Trophoblast cell (in vitro differentiated cells and primary cell): ENCODE measurements at regions not wholly inside any gene's neighbourhood (a gene's known extent, or its start where the extent isn't known, plus 50 kb on each side); places are given as distances from the start of the nearest gene placed in this dataset.

Source experiments
- DNase-seq, 2 donors: peaks; one replicate each; pipeline ENCODE4 v3.0.0-alpha.2; 2016
- H2AFZ ChIP-seq: 2 replicates; pipeline ENCODE4 v1.6.1; 2013; ENCODE audit warnings: low read length, moderate library complexity, mild to moderate bottlenecking; ENCODE audit not compliant: insufficient read depth, poor library complexity
- H2AK5ac ChIP-seq: 2 replicates; pipeline ENCODE4 v1.6.1; 2013; ENCODE audit warnings: mild to moderate bottlenecking, low read length
- H2BK120ac ChIP-seq: 2 replicates; pipeline ENCODE4 v1.6.1; 2013; ENCODE audit warnings: low read length, mild to moderate bottlenecking, moderate library complexity; ENCODE audit not compliant: insufficient read depth, poor library complexity
- H2BK12ac ChIP-seq: 2 replicates; pipeline ENCODE4 v1.6.1; 2013; ENCODE audit warnings: mild to moderate bottlenecking, low read length, moderate library complexity
- H2BK5ac ChIP-seq: 2 replicates; pipeline ENCODE4 v1.6.1; 2013; ENCODE audit warnings: low read length, low read depth, moderate library complexity, mild to moderate bottlenecking; ENCODE audit not compliant: poor library complexity
- H3K14ac ChIP-seq: 2 replicates; pipeline ENCODE4 v1.6.1; 2013; ENCODE audit warnings: mild to moderate bottlenecking, low read length
- H3K18ac ChIP-seq: 2 replicates; pipeline ENCODE4 v1.6.1; 2013; ENCODE audit warnings: mild to moderate bottlenecking, low read length
- H3K23ac ChIP-seq: 2 replicates; pipeline ENCODE4 v1.6.1; 2013; ENCODE audit warnings: low read length
- H3K27ac ChIP-seq: 2 replicates; pipeline ENCODE4 v1.5.1; 2013; ENCODE audit warnings: low read depth, mild to moderate bottlenecking, inconsistent platforms, low read length, moderate library complexity
- H3K27me3 ChIP-seq: 2 replicates; pipeline ENCODE4 v1.6.1; 2013; ENCODE audit warnings: inconsistent platforms, mild to moderate bottlenecking, low read length, moderate library complexity; ENCODE audit not compliant: insufficient read depth
- H3K36me3 ChIP-seq, 2 experiments: 1 replicate in 1 of 2; 2 replicates in 1 of 2; pipeline ENCODE4 v1.6.1; 2013; ENCODE audit warnings: low read length in 2 of 2, mild to moderate bottlenecking in 2 of 2, moderate library complexity in 1 of 2; ENCODE audit not compliant: insufficient read depth in 2 of 2, control insufficient read depth in 1 of 2
- H3K4ac ChIP-seq: 2 replicates; pipeline ENCODE4 v1.6.1; 2013; ENCODE audit warnings: low read depth, mild to moderate bottlenecking, low read length, moderate library complexity
- H3K4me1 ChIP-seq, 2 experiments: 1 replicate in 1 of 2; 2 replicates in 1 of 2; pipeline ENCODE4 v1.6.1; 2013; ENCODE audit warnings: low read length in 2 of 2, mild to moderate bottlenecking in 2 of 2, moderate library complexity in 1 of 2; ENCODE audit not compliant: insufficient read depth in 2 of 2, control insufficient read depth in 1 of 2
- H3K4me2 ChIP-seq: 2 replicates; pipeline ENCODE4 v1.6.1; 2013; ENCODE audit warnings: inconsistent platforms, mild to moderate bottlenecking, low read length, moderate library complexity
- H3K4me3 ChIP-seq: 2 replicates; pipeline ENCODE4 v1.5.1; 2013; ENCODE audit warnings: mild to moderate bottlenecking, low read depth, low read length, inconsistent platforms
- H3K79me1 ChIP-seq: one replicate; pipeline ENCODE4 v1.6.1; 2013; ENCODE audit warnings: low read length
- H3K79me2 ChIP-seq: 2 replicates; pipeline ENCODE4 v1.6.1; 2013; ENCODE audit warnings: low read length, mild to moderate bottlenecking; ENCODE audit not compliant: control insufficient read depth, insufficient read depth, poor library complexity
- H3K9ac ChIP-seq: 2 replicates; pipeline ENCODE4 v1.6.1; 2013; ENCODE audit warnings: mild to moderate bottlenecking, low read length
- H3K9me3 ChIP-seq: 2 replicates; pipeline ENCODE4 v1.6.1; 2013; ENCODE audit warnings: low read depth, mild to moderate bottlenecking, control low read depth, inconsistent platforms, low read length; ENCODE audit not compliant: insufficient read depth
- H4K12ac ChIP-seq: 2 replicates; pipeline ENCODE4 v1.6.1; 2013; ENCODE audit warnings: low read depth, mild to moderate bottlenecking, low read length, moderate library complexity
- H4K8ac ChIP-seq: 2 replicates; pipeline ENCODE4 v1.6.1; 2013; ENCODE audit warnings: low read depth, mild to moderate bottlenecking, low read length, moderate library complexity
- H4K91ac ChIP-seq: one replicate; pipeline ENCODE4 v1.6.1; 2013; ENCODE audit warnings: low read depth, mild to moderate bottlenecking, low read length, moderate library complexity
- WGBS: extraction: QIAGEN DNeasy Blood & Tissue Kit; methylation state at CpG from one replicate; pipeline ENCODE4 v1.1.7; 2013; ENCODE audit warnings: missing lambda C conversion rate; ENCODE audit not compliant: insufficient read length, insufficient coverage; ENCODE audit errors: extremely low coverage; 5-methylcytosine and 5-hydroxymethylcytosine counted together

- Histone ChIP-seq H2AFZ (no peak overlapping the region), H3K79me1 (no peaks in the 10 kb centered on the region), H3K27ac (no peak overlapping the region), H3K18ac (no peak overlapping the region), H3K4me3 (no peak overlapping the region), H4K12ac (no peak overlapping the region), H3K14ac (no peak overlapping the region), H3K4me1 (no peaks in the 10 kb centered on the region), H3K9me3 (no peaks in the 10 kb centered on the region), H3K4me2 (no peak overlapping the region), H3K79me2 (no peaks in the 10 kb centered on the region), H3K27me3 (no peaks in the 10 kb centered on the region), H3K4ac (no peak overlapping the region), H2AK5ac (no peak overlapping the region), H3K36me3 (no peaks in the 10 kb centered on the region), H3K23ac (no peak overlapping the region), H3K9ac (no peak overlapping the region), H4K91ac (no peak overlapping the region), H4K8ac (no peak overlapping the region), H2BK5ac (no peak overlapping the region), H2BK120ac (no peak overlapping the region), H2BK12ac (no peak overlapping the region)
- no peak for DNase-seq
- WGBS, result no CpG with 5 or more reads among the region's 8 CpGs
Observed at GRCh38 chr17:79281803-79282202, 207.2 kb downstream of the ENGASE start.

- no peak overlapping the region for H2BK120ac ChIP-seq
- no peaks in the 10 kb centered on the region for H3K36me3 ChIP-seq
- no peaks in the 10 kb centered on the region for H3K79me1 ChIP-seq
- no peak for DNase-seq
- no peaks in the 10 kb centered on the region for H3K79me2 ChIP-seq
- no peak overlapping the region for H3K18ac ChIP-seq
- WGBS, result no CpG with 5 or more reads among the region's 13 CpGs
- no peak overlapping the region for H2AK5ac ChIP-seq
- H3K4me2 ChIP-seq, result no peak overlapping the region
- no peak overlapping the region for H3K4ac ChIP-seq
- no peak overlapping the region for H4K91ac ChIP-seq
- no peak overlapping the region for H4K12ac ChIP-seq
- no peak overlapping the region for H3K23ac ChIP-seq
- H2BK12ac ChIP-seq, result no peak overlapping the region
- no peak overlapping the region for H2AFZ ChIP-seq
- no peaks in the 10 kb centered on the region for H3K27me3 ChIP-seq
- no peak overlapping the region for H3K4me3 ChIP-seq
- no peak overlapping the region for H3K9ac ChIP-seq
- no peaks in the 10 kb centered on the region for H3K4me1 ChIP-seq
- H3K9me3 ChIP-seq, result no peaks in the 10 kb centered on the region
- no peak overlapping the region for H4K8ac ChIP-seq
- no peak overlapping the region for H3K14ac ChIP-seq
- no peak overlapping the region for H2BK5ac ChIP-seq
- H3K27ac ChIP-seq, result no peak overlapping the region
Observed at GRCh38 chr17:79280866-79281572, 206.4 kb downstream of the ENGASE start.

- Histone ChIP-seq H3K14ac (no peak overlapping the region), H3K4ac (no peak overlapping the region), H3K4me3 (no peak overlapping the region), H3K9ac (no peak overlapping the region), H3K27me3 (no peaks in the 10 kb centered on the region), H2BK12ac (no peak overlapping the region), H2AFZ (no peak overlapping the region), H2AK5ac (no peak overlapping the region), H3K36me3 (no peaks in the 10 kb centered on the region), H3K18ac (no peak overlapping the region), H3K23ac (no peak overlapping the region), H3K9me3 (no peaks in the 10 kb centered on the region), H3K79me1 (no peaks in the 10 kb centered on the region), H2BK5ac (no peak overlapping the region), H4K91ac (no peak overlapping the region), H3K4me1 (no peaks in the 10 kb centered on the region), H3K79me2 (no peaks in the 10 kb centered on the region), H3K27ac (no peak overlapping the region), H4K12ac (no peak overlapping the region), H2BK120ac (no peak overlapping the region), H3K4me2 (no peak overlapping the region), H4K8ac (no peak overlapping the region)
- no peak for DNase-seq
- WGBS, result no CpG with 5 or more reads among the region's 8 CpGs
Observed at GRCh38 chr17:79280010-79280409, 205.4 kb downstream of the ENGASE start.

- Histone ChIP-seq H3K14ac (no peak overlapping the region), H3K79me2 (no peaks in the 10 kb centered on the region), H3K4ac (no peak overlapping the region), H3K4me3 (peak overlapping the region; percentile 0), H2BK5ac (no peak overlapping the region), H3K4me2 (no peak overlapping the region), H3K36me3 (no peaks in the 10 kb centered on the region), H2AFZ (no peak overlapping the region), H3K27me3 (no peaks in the 10 kb centered on the region), H4K91ac (no peak overlapping the region), H3K23ac (no peak overlapping the region), H3K4me1 (no peaks in the 10 kb centered on the region), H3K18ac (no peak overlapping the region), H2BK120ac (no peak overlapping the region), H3K9me3 (no peaks in the 10 kb centered on the region), H4K8ac (no peak overlapping the region), H2AK5ac (no peak overlapping the region), H3K27ac (no peak overlapping the region), H2BK12ac (no peak overlapping the region), H3K9ac (no peak overlapping the region), H3K79me1 (no peaks in the 10 kb centered on the region), H4K12ac (no peak overlapping the region)
- DNase-seq, result no peak
- no CpG with 5 or more reads among the region's 11 CpGs for WGBS
Observed at GRCh38 chr17:79279320-79279719, 204.7 kb downstream of the ENGASE start.
